SW 1271 (cell line): ENCODE measurements at regions not wholly inside any gene's neighbourhood (a gene's known extent, or its start where the extent isn't known, plus 50 kb on each side); places are given as distances from the start of the nearest gene placed in this dataset.

Experiments used
- DNase-seq, 2 experiments: peaks; one replicate each; lab custom pipeline; 2025; lab: John Stamatoyannopoulos, UW

- DNase-seq: no peak
Measured at GRCh38 chr11:112903340-112903739, 57.9 kb upstream of the NCAM1 start.

- no peak for DNase-seq
Measured at GRCh38 chr11:112911124-112911523, 50.1 kb upstream of the NCAM1 start.
